Amniotic epithelial cell (primary cell): ENCODE measurements at regions not wholly inside any gene's neighbourhood (a gene's known extent, or its start where the extent isn't known, plus 50 kb on each side); places are given as distances from the start of the nearest gene placed in this dataset.

Experiments
- DNase-seq: peaks from one replicate; pipeline ENCODE4 v3.0.0-alpha.2; 2010; ENCODE audit warnings: low read depth

- DNase-seq = peak; percentile 67
Observed at GRCh38 chr7:46879783-46880182, 702.1 kb downstream of the TNS3 start.

GRCh38 chr7:46871516-46871915 is 710.4 kb downstream of the TNS3 start:
- DNase-seq = no peak

GRCh38 chr7:46864716-46865115 is 717.2 kb downstream of the TNS3 start:
- DNase-seq = no peak

- no peak for DNase-seq
Observed at GRCh38 chr7:46859963-46860475, 721.9 kb downstream of the TNS3 start.

GRCh38 chr7:46855851-46856250 is 726.1 kb downstream of the TNS3 start:
- no peak for DNase-seq

- DNase-seq = peak; percentile 81
Observed at GRCh38 chr7:46854958-46855473, 726.9 kb downstream of the TNS3 start.

GRCh38 chr7:46853451-46853850 is 728.5 kb downstream of the TNS3 start:
- no peak for DNase-seq

GRCh38 chr7:46852795-46853194 is 729.1 kb downstream of the TNS3 start:
- DNase-seq = no peak

GRCh38 chr7:46850563-46851330 is 731.2 kb downstream of the TNS3 start:
- no peak for DNase-seq

- DNase-seq = no peak
Observed at GRCh38 chr7:46848944-46849343, 733.0 kb downstream of the TNS3 start.

- no peak for DNase-seq
Observed at GRCh38 chr7:46848311-46848710, 733.6 kb downstream of the TNS3 start.

- DNase-seq = peak; percentile 41
Observed at GRCh38 chr7:46847126-46847525, 734.8 kb downstream of the TNS3 start.

- peak; percentile 20 for DNase-seq
Observed at GRCh38 chr7:46844486-46844885, 737.4 kb downstream of the TNS3 start.

- no peak for DNase-seq
Observed at GRCh38 chr7:46841248-46841647, 740.7 kb downstream of the TNS3 start.

- no peak for DNase-seq
Observed at GRCh38 chr7:46839651-46840050, 742.3 kb downstream of the TNS3 start.

- DNase-seq = no peak
Observed at GRCh38 chr7:46838463-46838862, 743.4 kb downstream of the TNS3 start.

- no peak for DNase-seq
Observed at GRCh38 chr7:46835556-46835955, 746.4 kb downstream of the TNS3 start.

- DNase-seq = no peak
Observed at GRCh38 chr7:46834921-46835320, 747.0 kb downstream of the TNS3 start.

- no peak for DNase-seq
Observed at GRCh38 chr7:46833197-46833596, 748.7 kb downstream of the TNS3 start.

GRCh38 chr7:46832136-46832535 is 749.8 kb downstream of the TNS3 start:
- DNase-seq = no peak

- DNase-seq = no peak
Observed at GRCh38 chr7:46819819-46820218, 762.1 kb downstream of the TNS3 start.

- DNase-seq = peak; percentile 17
Observed at GRCh38 chr7:46814516-46815250, 767.2 kb downstream of the TNS3 start.

GRCh38 chr7:46812101-46812675 is 769.7 kb downstream of the TNS3 start:
- peak; percentile 14 for DNase-seq
